Activated CD4-positive, alpha-beta T cell treated with anti-CD3 and anti-CD28 coated beads for 24 hours (primary cell): ENCODE measurements at regions not wholly inside any gene's neighbourhood (a gene's known extent, or its start where the extent isn't known, plus 50 kb on each side); places are given as distances from the start of the nearest gene placed in this dataset.

Experiments used
- DNase-seq, 2 donors: peaks; one replicate each; pipeline ENCODE4 v3.0.0-alpha.2; 2020; ENCODE audit warnings: low read depth in 2 of 2

- no peak for DNase-seq
Measured at GRCh38 chr19:32200312-32201038, 144.9 kb upstream of the ZNF507 start.

GRCh38 chr19:32201211-32201610 is 144.2 kb upstream of the ZNF507 start:
- DNase-seq = no peak

- no peak for DNase-seq
Measured at GRCh38 chr19:32201636-32202051, 143.8 kb upstream of the ZNF507 start.

- no peak for DNase-seq
Measured at GRCh38 chr19:32202244-32202643, 143.2 kb upstream of the ZNF507 start.

GRCh38 chr19:32203161-32203560 is 142.2 kb upstream of the ZNF507 start:
- no peak for DNase-seq

- DNase-seq = no peak
Measured at GRCh38 chr19:32206065-32206464, 139.3 kb upstream of the ZNF507 start.

- no peak for DNase-seq
Measured at GRCh38 chr19:32208060-32208459, 137.3 kb upstream of the ZNF507 start.

GRCh38 chr19:32219392-32219791 is 126.0 kb upstream of the ZNF507 start:
- no peak for DNase-seq

GRCh38 chr19:32219881-32220472 is 125.4 kb upstream of the ZNF507 start:
- DNase-seq = no peak

GRCh38 chr19:32220951-32221350 is 124.5 kb upstream of the ZNF507 start:
- DNase-seq = no peak

GRCh38 chr19:32222556-32222955 is 122.9 kb upstream of the ZNF507 start:
- no peak for DNase-seq

GRCh38 chr19:32223106-32223505 is 122.3 kb upstream of the ZNF507 start:
- no peak for DNase-seq

GRCh38 chr19:32223595-32224370 is 121.6 kb upstream of the ZNF507 start:
- no peak for DNase-seq

GRCh38 chr19:32224371-32225244 is 120.8 kb upstream of the ZNF507 start:
- DNase-seq = peak; percentile 42 to 52

GRCh38 chr19:32227561-32228165 is 117.7 kb upstream of the ZNF507 start:
- no peak for DNase-seq

GRCh38 chr19:32230441-32230840 is 115.0 kb upstream of the ZNF507 start:
- no peak for DNase-seq

GRCh38 chr19:32231020-32231419 is 114.4 kb upstream of the ZNF507 start:
- no peak for DNase-seq

GRCh38 chr19:32231691-32232090 is 113.7 kb upstream of the ZNF507 start:
- DNase-seq = no peak

- DNase-seq = no peak
Measured at GRCh38 chr19:32232449-32232848, 113.0 kb upstream of the ZNF507 start.

GRCh38 chr19:32233091-32233490 is 112.3 kb upstream of the ZNF507 start:
- no peak for DNase-seq

- DNase-seq = no peak
Measured at GRCh38 chr19:32233885-32234284, 111.5 kb upstream of the ZNF507 start.
